Hematopoietic multipotent progenitor cell treated with erythropoietin and hydrocortisone succinate and interleukin-3 and kit ligand, for 4 days (in vitro differentiated cells): ENCODE measurements at regions not wholly inside any gene's neighbourhood (a gene's known extent, or its start where the extent isn't known, plus 50 kb on each side); places are given as distances from the start of the nearest gene placed in this dataset.
"Not testable (repeated sequence)": the region's sequence is repeated elsewhere in the genome, so short reads cannot be mapped to it uniquely, and the experiment has no call there.

Experiments used
- DNase-seq: peaks from one replicate; pipeline ENCODE4 v3.0.0-alpha.2; 2015

- not testable (repeated sequence) for DNase-seq
Observed at GRCh38 chr16:29179401-29180205, 194.8 kb downstream of the LAT start.

GRCh38 chr16:29177888-29178726 is 193.3 kb downstream of the LAT start:
- DNase-seq, result peak; percentile 80

- peak; percentile 18 for DNase-seq
Observed at GRCh38 chr16:29177203-29177887, 192.5 kb downstream of the LAT start.

- DNase-seq, result not testable (repeated sequence)
Observed at GRCh38 chr16:29176822-29177202, 192.0 kb downstream of the LAT start.

- not testable (repeated sequence) for DNase-seq
Observed at GRCh38 chr16:29176154-29176470, 191.3 kb downstream of the LAT start.

- not testable (repeated sequence) for DNase-seq
Observed at GRCh38 chr16:29175411-29176153, 190.7 kb downstream of the LAT start.

GRCh38 chr16:29173371-29174305 is 188.8 kb downstream of the LAT start:
- not testable (repeated sequence) for DNase-seq

GRCh38 chr16:29172098-29172724 is 187.4 kb downstream of the LAT start:
- not testable (repeated sequence) for DNase-seq

GRCh38 chr16:29171296-29171695 is 186.4 kb downstream of the LAT start:
- not testable (repeated sequence) for DNase-seq

GRCh38 chr16:29170393-29171119 is 185.7 kb downstream of the LAT start:
- not testable (repeated sequence) for DNase-seq

- DNase-seq, result not testable (repeated sequence)
Observed at GRCh38 chr16:29169295-29169994, 184.6 kb downstream of the LAT start.

GRCh38 chr16:29168515-29169259 is 183.8 kb downstream of the LAT start:
- not testable (repeated sequence) for DNase-seq

GRCh38 chr16:29164442-29165089 is 179.7 kb downstream of the LAT start:
- DNase-seq, result not testable (repeated sequence)

- not testable (repeated sequence) for DNase-seq
Observed at GRCh38 chr16:29160171-29160570, 175.3 kb downstream of the LAT start.

- not testable (repeated sequence) for DNase-seq
Observed at GRCh38 chr16:29159603-29160002, 174.8 kb downstream of the LAT start.

GRCh38 chr16:29158785-29159184 is 173.9 kb downstream of the LAT start:
- DNase-seq, result no peak

- not testable (repeated sequence) for DNase-seq
Observed at GRCh38 chr16:29158031-29158784, 173.4 kb downstream of the LAT start.
